ENCODE measurements at regions not wholly inside any gene's neighbourhood (a gene's known extent, or its start where the extent isn't known, plus 50 kb on each side); places are given as distances from the start of the nearest gene placed in this dataset.

DNA sequence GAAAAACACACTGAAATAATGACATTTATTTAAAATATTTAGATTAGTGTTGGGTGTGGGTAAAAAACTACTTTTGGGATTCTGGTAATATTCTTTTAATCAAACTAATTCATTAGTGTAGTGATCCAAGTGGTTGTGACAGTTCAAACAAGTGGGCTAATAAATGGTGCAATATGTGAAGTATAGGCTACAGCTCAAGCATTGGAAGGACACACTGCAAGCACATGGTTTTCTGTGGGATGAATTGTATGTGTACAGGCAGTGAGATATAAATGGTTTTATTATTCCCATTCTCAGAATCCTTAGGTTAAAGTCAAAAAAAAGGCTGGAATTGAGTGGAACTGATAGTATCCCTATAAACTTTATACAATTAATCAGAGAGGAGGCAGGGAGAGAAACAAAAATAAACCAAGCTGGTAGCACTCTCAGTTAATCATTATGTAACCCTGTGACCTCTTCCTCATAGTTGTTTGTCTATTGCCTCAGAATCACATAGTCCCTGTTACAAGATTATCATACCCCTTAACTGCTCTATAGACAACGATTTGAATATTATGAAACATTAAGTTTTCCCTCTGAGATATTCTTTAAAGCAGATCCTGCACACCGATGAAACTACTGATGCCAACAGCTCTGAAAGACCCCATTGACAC, 1755.4 kb upstream of the ACO1 start:
- no peak overlapping the region for H3K27ac ChIP-seq (ENCODE audit: low read depth, low read length)
- no peak overlapping the region for H3K4me2 ChIP-seq (ENCODE audit: insufficient read depth in 1 of 2, low read depth in 2 of 2, low read length in 2 of 2)
- no peaks in the 10 kb centered on the region for H4K20me1 ChIP-seq (replicated peaks in 1 of 2; ENCODE audit: control insufficient read depth in 1 of 2, insufficient read depth in 2 of 2, low read length in 2 of 2)
- no peak overlapping the region for H3K18ac ChIP-seq (ENCODE audit: extremely low read depth, low read length)
- 100% methylated on average over 2 of the region's 2 CpGs; no CpG with 5 or more reads in 1 of the 2 experiments for WGBS, 2 experiments (ENCODE audit: extremely low coverage in 1 of 2, insufficient coverage in 1 of 2, insufficient read length in 1 of 2, insufficient replicate concordance in 2 of 2, low coverage in 1 of 2, low lambda C conversion rate in 2 of 2, missing lambda C conversion rate in 1 of 2)
- no peak overlapping the region for H2BK12ac ChIP-seq (ENCODE audit: low read depth, low read length)
- H2BK120ac ChIP-seq (replicated peaks; ENCODE audit: low read depth, low read length) = no peak overlapping the region
- H2AK5ac ChIP-seq (ENCODE audit: low read depth, low read length) = no peak overlapping the region
- no peak overlapping the region for H3K56ac ChIP-seq (replicated peaks; ENCODE audit: insufficient read length, low read depth, low read length)
- no peak overlapping the region for H4K8ac ChIP-seq (ENCODE audit: extremely low read depth, insufficient read depth, low read length)
- H2BK5ac ChIP-seq (ENCODE audit: low read depth, low read length) = no peak overlapping the region
- no peak overlapping the region for H2BK20ac ChIP-seq (ENCODE audit: low read length)
- no peaks in the 10 kb centered on the region for H3K23me2 ChIP-seq (ENCODE audit: low read depth, low read length)
- H3K4ac ChIP-seq (replicated peaks; ENCODE audit: insufficient read length, low read depth, low read length) = no peak overlapping the region
- FAIRE-seq (no peak), DNase-seq (ENCODE audit: low read depth in 1 of 2, low spot score in 2 of 2) (no peak)
- H3K9me3 ChIP-seq (ENCODE audit: insufficient read depth in 2 of 2, low read depth in 1 of 2, low read length in 1 of 2) = no peaks in the 10 kb centered on the region
- ChIA-PET POLR2A (ENCODE audit: partially characterized antibody) (no interaction called here), CTCF (ENCODE audit: partially characterized antibody) (interaction anchor here (0.7 kb wide), 1 partner anchor 883 kb away, joined by 3 read pairs; no protein-coding TSS in a partner anchor)
- H4K91ac ChIP-seq (replicated peaks; ENCODE audit: insufficient read length, low read length) = no peak overlapping the region
- no peak overlapping the region for H2BK15ac ChIP-seq (ENCODE audit: low read length)
- H3K4me3 ChIP-seq (ENCODE audit: extremely low read depth in 1 of 4, insufficient read depth in 2 of 4, low read depth in 3 of 4, low read length in 4 of 4) = no peak overlapping the region
- TF ChIP-seq PHF8 (conservative IDR thresholded peaks at IDR 0.05; ENCODE audit: low read depth, low read length) (no peak), CHD1 (IDR thresholded peaks at IDR 0.05; ENCODE audit: low read depth, low read length) (no peak), EZH2 (IDR thresholded peaks at IDR 0.05; ENCODE audit: low read depth, low read length, severe bottlenecking) (no peak), SIN3A (conservative IDR thresholded peaks at IDR 0.05 in 1 of 2, IDR thresholded peaks at IDR 0.05 in 1 of 2; ENCODE audit: low read depth in 1 of 2, low read length in 2 of 2) (no peak), TEAD4 (IDR thresholded peaks at IDR 0.05; ENCODE audit: low read depth, low read length) (no peak), CBX8 (IDR thresholded peaks at IDR 0.05; ENCODE audit: borderline replicate concordance, low read depth, low read length) (no peak), ASH2L (IDR thresholded peaks at IDR 0.05; ENCODE audit: low read length) (no peak), CEBPB (IDR thresholded peaks at IDR 0.05; ENCODE audit: low read depth, low read length) (no peak), EP300 (IDR thresholded peaks at IDR 0.05; ENCODE audit: borderline replicate concordance in 1 of 2, low read depth in 2 of 2, low read length in 2 of 2) (no peak), SIX5 (IDR thresholded peaks at IDR 0.05; ENCODE audit: low read depth, low read length) (no peak), SP1 (IDR thresholded peaks at IDR 0.05; ENCODE audit: low read depth, low read length) (no peak), POLR2AphosphoS5 (IDR thresholded peaks at IDR 0.05; ENCODE audit: low read depth, low read length) (no peak)
- no peak overlapping the region for H2AFZ ChIP-seq (ENCODE audit: low read length)
- no peak overlapping the region for H3K14ac ChIP-seq (ENCODE audit: insufficient read length)
- H3K9ac ChIP-seq (replicated peaks in 1 of 4; ENCODE audit: extremely low read depth in 1 of 4, low read depth in 3 of 4, low read length in 3 of 4) = no peak overlapping the region
- no peak overlapping the region for H4K5ac ChIP-seq (ENCODE audit: insufficient read length, low read depth, low read length)
- H3K23ac ChIP-seq (ENCODE audit: insufficient read length) = no peak overlapping the region
- no peaks in the 10 kb centered on the region for H3K79me1 ChIP-seq (ENCODE audit: low read depth, low read length)
- H3K27me3 ChIP-seq (replicated peaks in 1 of 4; ENCODE audit: control insufficient read depth in 3 of 4, extremely low read depth in 1 of 4, insufficient read depth in 3 of 4, low read length in 3 of 4) = no peaks in the 10 kb centered on the region
- H3K4me1 ChIP-seq (replicated peaks in 1 of 4; ENCODE audit: control insufficient read depth in 3 of 4, insufficient read depth in 4 of 4, low read length in 3 of 4) = no peaks in the 10 kb centered on the region
- no peaks in the 10 kb centered on the region for H3K36me3 ChIP-seq (ENCODE audit: control insufficient read depth in 2 of 4, insufficient read depth in 4 of 4, low read length in 3 of 4)
- H3K79me2 ChIP-seq (ENCODE audit: control insufficient read depth in 1 of 2, insufficient read depth in 2 of 2, low read length in 2 of 2) = no peaks in the 10 kb centered on the region
